ENCODE measurements at regions not wholly inside any gene's neighbourhood (a gene's known extent, or its start where the extent isn't known, plus 50 kb on each side); places are given as distances from the start of the nearest gene placed in this dataset.

DNA sequence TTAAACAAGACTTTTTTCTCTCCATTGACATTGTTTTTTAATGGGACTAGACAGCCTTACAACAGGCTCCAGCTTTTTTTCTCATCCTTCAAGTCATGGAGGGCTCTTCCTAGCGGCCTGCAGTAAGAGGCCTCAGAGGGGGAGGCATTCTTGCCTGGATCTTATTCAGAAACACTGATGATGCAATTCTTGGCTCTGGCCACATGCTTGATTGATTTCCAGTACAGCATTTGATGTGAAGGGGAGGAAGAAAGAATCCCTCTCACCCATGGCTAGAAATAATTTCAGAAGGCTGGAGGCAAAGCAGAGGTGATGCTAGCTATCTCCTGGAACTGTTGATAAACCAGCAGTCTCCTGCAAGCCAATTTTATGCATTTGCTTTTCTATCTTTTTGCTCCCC lies 324.8 kb downstream of the PRELID2 start:
- intact Hi-C loops (cut with DNase I; ENCODE audit: low total_unique reads) = no loop called here
- 23 to 31% methylated on average over 1 of the region's 1 CpG for WGBS, 2 donors
- peak in 1 of 2 donors; percentile 21 for DNase-seq (ENCODE audit: low spot score in 2 of 2)
- no peak overlapping the region for H3K4me3 ChIP-seq (ENCODE audit: low read depth, poor library complexity, severe bottlenecking)
- TF ChIP-seq POLR2A (IDR thresholded peaks at IDR 0.05) = no peak
- TF ChIP-seq, protein P1, sequence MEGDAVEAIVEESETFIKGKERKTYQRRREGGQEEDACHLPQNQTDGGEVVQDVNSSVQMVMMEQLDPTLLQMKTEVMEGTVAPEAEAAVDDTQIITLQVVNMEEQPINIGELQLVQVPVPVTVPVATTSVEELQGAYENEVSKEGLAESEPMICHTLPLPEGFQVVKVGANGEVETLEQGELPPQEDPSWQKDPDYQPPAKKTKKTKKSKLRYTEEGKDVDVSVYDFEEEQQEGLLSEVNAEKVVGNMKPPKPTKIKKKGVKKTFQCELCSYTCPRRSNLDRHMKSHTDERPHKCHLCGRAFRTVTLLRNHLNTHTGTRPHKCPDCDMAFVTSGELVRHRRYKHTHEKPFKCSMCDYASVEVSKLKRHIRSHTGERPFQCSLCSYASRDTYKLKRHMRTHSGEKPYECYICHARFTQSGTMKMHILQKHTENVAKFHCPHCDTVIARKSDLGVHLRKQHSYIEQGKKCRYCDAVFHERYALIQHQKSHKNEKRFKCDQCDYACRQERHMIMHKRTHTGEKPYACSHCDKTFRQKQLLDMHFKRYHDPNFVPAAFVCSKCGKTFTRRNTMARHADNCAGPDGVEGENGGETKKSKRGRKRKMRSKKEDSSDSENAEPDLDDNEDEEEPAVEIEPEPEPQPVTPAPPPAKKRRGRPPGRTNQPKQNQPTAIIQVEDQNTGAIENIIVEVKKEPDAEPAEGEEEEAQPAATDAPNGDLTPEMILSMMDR (IDR thresholded peaks at IDR 0.05) = no peak

DNA sequence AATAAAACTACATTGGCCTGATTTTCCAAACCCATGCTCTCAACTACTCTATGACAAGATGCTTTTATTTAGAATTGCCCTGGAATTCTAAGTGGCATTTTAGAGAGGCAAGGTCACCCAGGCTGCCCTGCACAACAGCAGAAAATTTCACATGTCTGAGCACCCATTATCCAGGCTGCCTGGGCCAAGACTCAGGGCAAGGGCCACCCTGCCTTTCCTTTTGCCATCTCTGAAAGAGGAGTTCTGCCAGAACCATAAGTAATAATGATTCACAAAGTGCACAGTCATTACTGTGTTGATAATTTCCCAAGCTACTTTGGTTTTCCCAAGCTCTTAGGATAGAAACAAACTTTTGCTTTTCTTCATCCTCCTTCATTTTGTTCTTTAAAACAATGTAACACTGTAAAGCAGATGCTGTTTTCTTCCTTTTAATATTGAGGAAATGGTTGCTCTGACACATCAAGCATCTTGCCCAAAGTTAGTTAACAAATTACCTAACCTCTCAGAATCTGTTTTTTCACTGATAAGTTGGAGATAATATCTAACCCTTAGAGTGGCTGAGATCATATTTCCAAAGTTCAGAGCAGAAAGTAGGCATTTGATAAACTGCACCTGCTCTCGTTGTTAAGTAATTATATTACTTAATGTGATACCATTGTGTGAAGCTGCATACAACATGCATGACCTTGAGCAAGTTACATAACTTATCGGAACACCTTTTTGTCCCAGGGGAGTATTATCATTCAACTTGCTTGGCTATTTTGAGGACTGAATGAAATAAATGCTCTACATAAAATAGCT lies 325.6 kb downstream of the PRELID2 start:
- TF ChIP-seq, protein P1 (IDR thresholded peaks at IDR 0.05) = no peak
- TF ChIP-seq POLR2A (IDR thresholded peaks at IDR 0.05) = no peak
- DNase-seq (ENCODE audit: low spot score in 2 of 2) = no peak
- WGBS, 2 donors = 57 to 80% methylated on average over 2 of the region's 2 CpGs
- intact Hi-C loops (cut with DNase I; ENCODE audit: low total_unique reads) = no loop called here
- no peak overlapping the region for H3K4me3 ChIP-seq (ENCODE audit: low read depth, poor library complexity, severe bottlenecking)

DNA sequence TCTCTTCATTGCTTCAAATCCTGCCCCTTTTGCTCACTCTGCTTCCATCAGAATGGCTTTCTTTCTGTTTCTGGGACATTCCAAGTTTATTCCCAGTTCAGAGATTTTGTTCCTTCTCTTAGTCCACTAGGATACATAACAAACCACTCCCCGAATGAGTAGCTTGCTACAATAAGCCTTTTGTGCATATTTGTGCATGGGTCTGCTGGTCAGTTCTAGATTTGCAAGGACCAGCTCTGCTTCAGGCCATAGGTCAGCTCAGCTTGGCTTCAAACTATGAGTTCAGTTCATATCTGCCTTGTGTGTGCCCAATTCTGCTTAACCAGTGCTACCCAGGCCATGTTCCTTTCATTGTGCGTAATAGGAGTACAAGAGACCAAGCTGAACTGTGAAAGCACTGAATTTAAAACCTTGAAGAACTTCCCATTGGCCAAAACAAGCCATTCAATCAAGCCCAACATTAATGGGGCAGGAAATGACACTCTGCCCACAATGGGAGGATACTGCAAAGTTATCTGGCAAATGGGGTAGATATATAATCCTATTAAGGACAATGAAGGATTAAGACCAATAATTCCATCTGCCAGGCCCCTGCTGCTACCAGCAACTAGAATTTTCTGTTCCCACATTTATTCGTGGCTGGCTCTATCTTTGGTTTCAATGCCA lies 328.8 kb downstream of the PRELID2 start:
- DNase-seq (ENCODE audit: low spot score in 2 of 2) = no peak

DNA sequence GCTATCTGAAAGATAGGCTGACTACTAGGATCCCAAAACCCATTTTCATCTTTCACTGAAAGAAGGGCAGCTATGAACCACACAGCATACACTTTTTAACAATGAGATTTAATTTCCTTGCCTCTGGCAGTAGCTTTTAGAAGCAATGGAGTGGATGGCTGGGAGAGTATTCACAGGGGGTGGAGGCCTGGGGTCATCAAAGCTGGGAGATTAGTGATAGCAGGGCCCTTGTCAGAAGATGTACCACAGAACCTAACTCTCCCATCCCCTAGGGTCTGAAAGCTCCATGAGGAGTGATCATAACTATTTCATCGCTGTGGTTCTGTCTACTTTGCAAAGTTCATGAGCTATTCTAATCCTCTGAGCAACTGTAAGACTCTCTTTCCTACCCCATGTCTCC lies 332.2 kb downstream of the PRELID2 start:
- H3K4me3 ChIP-seq (ENCODE audit: low read depth, poor library complexity, severe bottlenecking) = no peak overlapping the region
- DNase-seq (ENCODE audit: low spot score in 2 of 2) = no peak
- 88 to 100% methylated on average over 1 of the region's 1 CpG for WGBS, 2 donors
- TF ChIP-seq, protein P1 (IDR thresholded peaks at IDR 0.05) = no peak
- TF ChIP-seq POLR2A (IDR thresholded peaks at IDR 0.05) = no peak
- intact Hi-C loops (cut with DNase I; ENCODE audit: low total_unique reads) = no loop called here

More for the DNA sequence above, 328.8 kb downstream of the PRELID2 start:
- TF ChIP-seq, protein P1 (IDR thresholded peaks at IDR 0.05) = no peak
- no peak for TF ChIP-seq POLR2A (IDR thresholded peaks at IDR 0.05)
- intact Hi-C loops (cut with DNase I; ENCODE audit: low total_unique reads) = no loop called here
- 87 to 94% methylated on average over 3 of the region's 3 CpGs for whole genome bisulfite sequencing, 2 donors
- H3K4me3 ChIP-seq (ENCODE audit: low read depth, poor library complexity, severe bottlenecking) = no peak overlapping the region

DNA sequence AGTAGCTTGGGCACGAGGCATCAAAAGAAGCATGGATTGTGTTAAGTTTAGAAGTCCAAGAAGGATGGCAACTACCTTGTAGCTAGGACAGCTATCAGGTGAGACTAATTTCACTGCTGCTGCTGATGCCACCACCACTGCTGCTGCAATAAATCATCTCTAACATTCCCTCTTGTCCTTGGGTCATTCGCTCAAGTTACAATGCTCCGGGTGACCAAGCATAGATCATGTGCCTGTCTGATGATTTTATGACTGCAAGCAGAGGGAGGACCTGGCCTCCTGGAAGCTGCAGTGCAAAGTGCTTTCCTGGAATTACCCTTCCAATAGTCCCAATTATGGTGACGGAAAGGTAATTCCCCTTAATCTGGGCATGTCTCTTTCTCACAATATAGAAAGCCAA lies 334.4 kb downstream of the PRELID2 start:
- intact Hi-C loops (cut with DNase I; ENCODE audit: low total_unique reads) = no loop called here
- no peak for DNase-seq (ENCODE audit: low spot score in 2 of 2)
- 82 to 88% methylated on average over 4 of the region's 4 CpGs for WGBS, 2 donors

More for the DNA sequence above, 334.4 kb downstream of the PRELID2 start:
- no peak for TF ChIP-seq POLR2A (IDR thresholded peaks at IDR 0.05)
- TF ChIP-seq, protein P1 (IDR thresholded peaks at IDR 0.05) = no peak
- no peak overlapping the region for H3K4me3 ChIP-seq (ENCODE audit: low read depth, poor library complexity, severe bottlenecking)
